Esophagus muscularis mucosa (tissue), 4 donors: ENCODE measurements at regions not wholly inside any gene's neighbourhood (a gene's known extent, or its start where the extent isn't known, plus 50 kb on each side); places are given as distances from the start of the nearest gene placed in this dataset.

Experiments used
- DNase-seq: peaks from one replicate; pipeline ENCODE4 v3.0.0-alpha.2; 2017; ENCODE audit errors: extremely low spot score
- H3K27ac ChIP-seq, 4 donors: fragments of 200-600 bp; sonication (generic); replicated peaks in 1 of 4; 1 replicate in 3 of 4; 2 replicates in 1 of 4; pipeline ENCODE4 v1.5.1; 2016 to 2019; ENCODE audit warnings: mild to moderate bottlenecking in 1 of 4
- H3K27me3 ChIP-seq, 4 donors: fragments of 200-600 bp; sonication (generic); one replicate each; pipeline versions ENCODE4 v1.5.1 to v1.6.0; 2016 to 2019
- H3K36me3 ChIP-seq, 4 donors: fragments of 200-600 bp; sonication (generic); one replicate each; pipeline ENCODE4 v1.5.1; 2016 to 2019
- H3K4me1 ChIP-seq, 4 donors: fragments of 200-600 bp; sonication (generic); one replicate each; pipeline ENCODE4 v1.5.1; 2016 to 2019
- H3K4me3 ChIP-seq, 4 donors: fragments of 200-600 bp; sonication (generic); 1 replicate in 2 of 4; 2 replicates in 2 of 4; pipeline ENCODE4 v1.5.1; 2016 to 2019; ENCODE audit warnings: mild to moderate bottlenecking in 4 of 4, moderate library complexity in 1 of 4
- H3K9me3 ChIP-seq, 4 donors: fragments of 200-600 bp; sonication (generic); 1 replicate in 3 of 4; 2 replicates in 1 of 4; pipeline ENCODE4 v1.5.1; 2016 to 2019
- CTCF ChIP-seq, 3 experiments: fragments of 200-600 bp in 2 of 3; fragments of 450-650 bp in 1 of 3; sonication (generic) in 2 of 3; IDR thresholded peaks; one replicate each; pipeline ENCODE4 v1.5.1; 2017 to 2019; ENCODE audit warnings: antibody characterized with exemption in 3 of 3, mild to moderate bottlenecking in 2 of 3, moderate library complexity in 1 of 3
- EP300 ChIP-seq: sonication (generic); formaldehyde crosslinking; IDR thresholded peaks from one replicate; pipeline ENCODE4 v1.6.1; 2017; ENCODE audit warnings: antibody characterized with exemption
- POLR2A ChIP-seq: fragments of 450-650 bp; IDR thresholded peaks from one replicate; pipeline ENCODE4 v1.6.1; 2017; ENCODE audit warnings: antibody characterized with exemption, moderate library complexity, mild to moderate bottlenecking, low read depth
- POLR2AphosphoS5 ChIP-seq, 2 donors: sonication (generic); formaldehyde crosslinking; IDR thresholded peaks; one replicate each; pipeline ENCODE4 v1.6.1; 2017; ENCODE audit warnings: antibody characterized with exemption in 2 of 2
- WGBS: methylation state at CpG from one replicate; pipeline ENCODE4 v1.1.5; 2018; 5-methylcytosine and 5-hydroxymethylcytosine counted together
- intact Hi-C: fragments of 100-400 bp; cut with DNase I; formaldehyde crosslinking; loops from one replicate; pipeline ENCODE4 v1.15.1; 2023

GRCh38 chr9:20139763-20140290 lies 351.0 kb upstream of the SLC24A2 start:
- DNase-seq = no peak
- Histone ChIP-seq H3K4me3 (no peak overlapping the region), H3K27me3 (no peaks in the 10 kb centered on the region), H3K36me3 (no peaks in the 10 kb centered on the region), H3K9me3 (no peaks in the 10 kb centered on the region), H3K4me1 (peaks cover 0 to 18% (median 13%) of the 10 kb centered on the region in 4 donors), H3K27ac (no peak overlapping the region)
- intact Hi-C loops = no loop called here
- WGBS = 94% methylated on average over 9 of the region's 9 CpGs
- TF ChIP-seq EP300 (no peak), POLR2A (no peak), CTCF (IDR thresholded peaks at IDR 0.05) (no peak), POLR2AphosphoS5 (IDR thresholded peaks at IDR 0.05) (no peak)

- Histone ChIP-seq H3K36me3 (no peaks in the 10 kb centered on the region), H3K4me1 (peaks cover 0 to 8% (median 3%) of the 10 kb centered on the region in 4 donors), H3K9me3 (no peaks in the 10 kb centered on the region), H3K4me3 (no peak overlapping the region), H3K27me3 (no peaks in the 10 kb centered on the region), H3K27ac (no peak overlapping the region)
- intact Hi-C loops = no loop called here
- 97% methylated on average over 4 of the region's 4 CpGs for WGBS
- TF ChIP-seq POLR2A (no peak), EP300 (no peak), POLR2AphosphoS5 (IDR thresholded peaks at IDR 0.05) (no peak), CTCF (IDR thresholded peaks at IDR 0.05) (no peak)
- no peak for DNase-seq
Measured at GRCh38 chr9:20138841-20139240, 350.0 kb upstream of the SLC24A2 start.

GRCh38 chr9:20138116-20138515 lies 349.3 kb upstream of the SLC24A2 start:
- no peaks in the 10 kb centered on the region for H3K27me3 ChIP-seq
- TF ChIP-seq POLR2A = no peak
- TF ChIP-seq EP300 = no peak
- TF ChIP-seq CTCF (IDR thresholded peaks at IDR 0.05) = no peak
- TF ChIP-seq POLR2AphosphoS5 (IDR thresholded peaks at IDR 0.05) = no peak
- intact Hi-C loops = no loop called here

GRCh38 chr9:20137425-20137824 lies 348.6 kb upstream of the SLC24A2 start:
- Histone ChIP-seq H3K9me3 (no peaks in the 10 kb centered on the region), H3K4me1 (no peaks in the 10 kb centered on the region), H3K27ac (no peak overlapping the region), H3K36me3 (no peaks in the 10 kb centered on the region), H3K27me3 (no peaks in the 10 kb centered on the region), H3K4me3 (no peak overlapping the region)
- TF ChIP-seq POLR2A = no peak
- TF ChIP-seq EP300 = no peak
- no peak for TF ChIP-seq CTCF (IDR thresholded peaks at IDR 0.05)
- TF ChIP-seq POLR2AphosphoS5 (IDR thresholded peaks at IDR 0.05) = no peak
- 94% methylated on average over 1 of the region's 1 CpG for WGBS
- no peak for DNase-seq
- intact Hi-C loops = no loop called here

More at GRCh38 chr9:20138116-20138515, 349.3 kb upstream of the SLC24A2 start:
- DNase-seq = no peak
- Histone ChIP-seq H3K4me3 (no peak overlapping the region), H3K36me3 (no peaks in the 10 kb centered on the region), H3K9me3 (no peaks in the 10 kb centered on the region), H3K27ac (no peak overlapping the region), H3K4me1 (peaks cover 0 to under 1% (median 0%) of the 10 kb centered on the region in 4 donors)

- Histone ChIP-seq H3K4me1 (no peaks in the 10 kb centered on the region), H3K27me3 (no peaks in the 10 kb centered on the region), H3K9me3 (no peaks in the 10 kb centered on the region), H3K27ac (no peak overlapping the region), H3K4me3 (no peak overlapping the region), H3K36me3 (no peaks in the 10 kb centered on the region)
- WGBS = 88% methylated on average over 7 of the region's 7 CpGs
- no peak for DNase-seq
- TF ChIP-seq POLR2AphosphoS5 (IDR thresholded peaks at IDR 0.05) = no peak
- no peak for TF ChIP-seq EP300
- TF ChIP-seq POLR2A = no peak
- no peak for TF ChIP-seq CTCF (IDR thresholded peaks at IDR 0.05)
- intact Hi-C loops = no loop called here
Measured at GRCh38 chr9:20135119-20135697, 346.4 kb upstream of the SLC24A2 start.
